Transverse colon (tissue), 4 donors: ENCODE measurements at regions not wholly inside any gene's neighbourhood (a gene's known extent, or its start where the extent isn't known, plus 50 kb on each side); places are given as distances from the start of the nearest gene placed in this dataset.
A peak's percentile ranks its signal among the peaks of the same experiment; 100 is the strongest.

Source experiments
- DNase-seq: peaks from one replicate; pipeline ENCODE4 v3.0.0-alpha.2; 2019
- H3K27ac ChIP-seq, 4 donors: fragments of 200-600 bp; sonication (generic); 2 replicates each; pipeline ENCODE4 v1.5.1; 2016 to 2018; ENCODE audit warnings: inconsistent platforms in 4 of 4
- H3K27me3 ChIP-seq: fragments of 200-600 bp; sonication (generic); 2 replicates; pipeline ENCODE4 v1.5.1; 2017; ENCODE audit warnings: inconsistent platforms
- H3K36me3 ChIP-seq, 4 donors: fragments of 200-600 bp; sonication (generic); 2 replicates each; pipeline ENCODE4 v1.5.1; 2017 to 2019; ENCODE audit warnings: inconsistent platforms in 4 of 4
- H3K4me1 ChIP-seq, 4 donors: fragments of 200-600 bp; sonication (generic); 2 replicates each; pipeline ENCODE4 v1.5.1; 2017 to 2020; ENCODE audit warnings: inconsistent platforms in 4 of 4
- H3K4me3 ChIP-seq, 4 donors: fragments of 200-600 bp; sonication (generic); 1 replicate in 1 of 4; 2 replicates in 3 of 4; pipeline versions ENCODE4 v1.5.1 to v1.6.1; 2017 to 2019; ENCODE audit warnings: inconsistent platforms in 4 of 4
- H3K9me3 ChIP-seq, 2 donors: fragments of 200-600 bp; sonication (generic); 2 replicates each; pipeline ENCODE4 v1.5.1; 2017 to 2019; ENCODE audit warnings: inconsistent platforms in 2 of 2
- EP300 ChIP-seq: sonication (generic); formaldehyde crosslinking; IDR thresholded peaks from one replicate; pipeline ENCODE4 v1.6.1; 2017; ENCODE audit warnings: antibody characterized with exemption, low read depth
- POLR2A ChIP-seq: fragments of 450-650 bp; IDR thresholded peaks from one replicate; pipeline ENCODE4 v1.6.1; 2016; ENCODE audit warnings: antibody characterized with exemption, mild to moderate bottlenecking, moderate library complexity
- POLR2AphosphoS5 ChIP-seq, 3 donors: sonication (generic); formaldehyde crosslinking; IDR thresholded peaks; one replicate each; pipeline ENCODE4 v1.6.1; 2016; ENCODE audit warnings: antibody characterized with exemption in 3 of 3
- WGBS, 2 donors: methylation state at CpG; one replicate each; pipeline ENCODE4 v1.1.5; 2018; ENCODE audit warnings: low coverage in 1 of 2; 5-methylcytosine and 5-hydroxymethylcytosine counted together
- in situ Hi-C, 4 donors: fragments of 200-750 bp; cut with MboI; loops; one replicate each; pipeline versions ENCODE4 v1.15.0 to v1.15.1; 2017; ENCODE audit warnings: low sequenced_read_pairs in 3 of 4, low pct_ligation_motif_present in 1 of 4, low pct_unique_long_range_greater_than_20kb in 1 of 4
- intact Hi-C: fragments of 100-400 bp; cut with DNase I; formaldehyde crosslinking; loops from one replicate; pipeline ENCODE4 v1.15.1; 2023; ENCODE audit warnings: low total_unique reads
- TF ChIP-seq, protein P1 (sequence below), 5 experiments: fragments of 200-600 bp in 3 of 5; fragments of 450-650 bp in 2 of 5; sonication (generic) in 3 of 5; IDR thresholded peaks; 1 replicate in 2 of 5; 2 replicates in 3 of 5; pipeline ENCODE4 v1.5.1; 2016 to 2017; ENCODE audit warnings: antibody characterized with exemption in 5 of 5, inconsistent platforms in 3 of 5, mild to moderate bottlenecking in 2 of 5, moderate library complexity in 1 of 5

GRCh38 chr14:97296176-97296575 is 499.0 kb downstream of the VRK1 start:
- Histone ChIP-seq H3K4me1 (no peaks in the 10 kb centered on the region), H3K27me3 (peaks cover 24% of the 10 kb centered on the region), H3K27ac (no peak overlapping the region), H3K9me3 (no peaks in the 10 kb centered on the region), H3K36me3 (no peaks in the 10 kb centered on the region), H3K4me3 (no peak overlapping the region)
- DNase-seq = no peak
- WGBS, 2 donors = 85 to 86% methylated on average over 1 of the region's 1 CpG
- intact Hi-C loops (no loop called here), in situ Hi-C loops (no loop called here)
- no peak for TF ChIP-seq POLR2A
- TF ChIP-seq, protein P1, sequence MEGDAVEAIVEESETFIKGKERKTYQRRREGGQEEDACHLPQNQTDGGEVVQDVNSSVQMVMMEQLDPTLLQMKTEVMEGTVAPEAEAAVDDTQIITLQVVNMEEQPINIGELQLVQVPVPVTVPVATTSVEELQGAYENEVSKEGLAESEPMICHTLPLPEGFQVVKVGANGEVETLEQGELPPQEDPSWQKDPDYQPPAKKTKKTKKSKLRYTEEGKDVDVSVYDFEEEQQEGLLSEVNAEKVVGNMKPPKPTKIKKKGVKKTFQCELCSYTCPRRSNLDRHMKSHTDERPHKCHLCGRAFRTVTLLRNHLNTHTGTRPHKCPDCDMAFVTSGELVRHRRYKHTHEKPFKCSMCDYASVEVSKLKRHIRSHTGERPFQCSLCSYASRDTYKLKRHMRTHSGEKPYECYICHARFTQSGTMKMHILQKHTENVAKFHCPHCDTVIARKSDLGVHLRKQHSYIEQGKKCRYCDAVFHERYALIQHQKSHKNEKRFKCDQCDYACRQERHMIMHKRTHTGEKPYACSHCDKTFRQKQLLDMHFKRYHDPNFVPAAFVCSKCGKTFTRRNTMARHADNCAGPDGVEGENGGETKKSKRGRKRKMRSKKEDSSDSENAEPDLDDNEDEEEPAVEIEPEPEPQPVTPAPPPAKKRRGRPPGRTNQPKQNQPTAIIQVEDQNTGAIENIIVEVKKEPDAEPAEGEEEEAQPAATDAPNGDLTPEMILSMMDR (IDR thresholded peaks at IDR 0.05) = no peak
- TF ChIP-seq EP300 = no peak
- TF ChIP-seq POLR2AphosphoS5 (IDR thresholded peaks at IDR 0.05) = no peak

- intact Hi-C loops = no loop called here
- Histone ChIP-seq H3K36me3 (no peaks in the 10 kb centered on the region), H3K9me3 (no peaks in the 10 kb centered on the region), H3K27ac (no peak overlapping the region), H3K27me3 (peaks cover 24% of the 10 kb centered on the region), H3K4me3 (no peak overlapping the region), H3K4me1 (no peaks in the 10 kb centered on the region)
- DNase-seq = no peak
- 82 to 83% methylated on average over 10 of the region's 10 CpGs for WGBS, 2 donors
- in situ Hi-C loops = no loop called here
- no peak for TF ChIP-seq POLR2A
- TF ChIP-seq, protein P1 (IDR thresholded peaks at IDR 0.05) = no peak
- no peak for TF ChIP-seq POLR2AphosphoS5 (IDR thresholded peaks at IDR 0.05)
- TF ChIP-seq EP300 = no peak
These were observed 499.9 kb downstream of the VRK1 start for GRCh38 chr14:97297100-97297499.

GRCh38 chr14:97298331-97298730 is 501.1 kb downstream of the VRK1 start:
- intact Hi-C loops = no loop called here
- WGBS, 2 donors = 47 to 67% methylated on average over 7 of the region's 7 CpGs
- Histone ChIP-seq H3K4me1 (no peaks in the 10 kb centered on the region), H3K36me3 (no peaks in the 10 kb centered on the region), H3K27ac (no peak overlapping the region), H3K4me3 (no peak overlapping the region), H3K27me3 (peaks cover 24% of the 10 kb centered on the region), H3K9me3 (no peaks in the 10 kb centered on the region)
- TF ChIP-seq, protein P1 (IDR thresholded peaks at IDR 0.05) = peak in 1 of 5 experiments; percentile 13
- TF ChIP-seq POLR2AphosphoS5 (IDR thresholded peaks at IDR 0.05) = no peak
- in situ Hi-C loops = no loop called here
- no peak for DNase-seq

DNA sequence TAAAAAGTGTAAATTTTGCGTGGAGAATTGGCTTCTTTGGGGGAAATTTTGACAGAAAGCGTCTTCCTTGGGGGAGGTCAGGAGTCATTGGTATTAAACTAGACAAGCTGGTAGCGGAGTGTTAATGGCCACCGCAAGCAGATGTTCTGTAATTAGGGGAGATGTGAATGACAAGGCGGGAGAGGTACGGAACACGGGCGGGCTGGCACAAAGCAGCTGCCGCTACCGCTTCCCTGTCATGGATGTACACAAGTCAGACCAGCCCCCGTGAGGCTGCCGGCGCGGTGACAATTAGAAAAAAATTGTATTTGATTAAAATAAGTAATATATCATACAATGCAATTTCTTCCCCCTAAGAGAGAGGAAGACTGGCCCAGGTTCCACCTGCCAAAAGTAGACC is 501.6 kb downstream of the VRK1 start:
- H3K4me3 ChIP-seq = no peak overlapping the region
- H3K4me1 ChIP-seq = no peaks in the 10 kb centered on the region
- no peak for TF ChIP-seq POLR2AphosphoS5 (IDR thresholded peaks at IDR 0.05)
- TF ChIP-seq, protein P1 (IDR thresholded peaks at IDR 0.05) = no peak
- TF ChIP-seq EP300 = no peak
- TF ChIP-seq POLR2A = no peak
- intact Hi-C loops = no loop called here
- 81 to 84% methylated on average over 14 of the region's 14 CpGs for WGBS, 2 donors
- H3K9me3 ChIP-seq = no peaks in the 10 kb centered on the region
- in situ Hi-C loops = no loop called here
- H3K27me3 ChIP-seq = peaks cover 24% of the 10 kb centered on the region
- H3K36me3 ChIP-seq = no peaks in the 10 kb centered on the region
- H3K27ac ChIP-seq = no peak overlapping the region
- DNase-seq = no peak
